NCI-H345 treated with DMSO at 0.1 percent for 48 hours (cell line): ENCODE measurements at regions not wholly inside any gene's neighbourhood (a gene's known extent, or its start where the extent isn't known, plus 50 kb on each side); places are given as distances from the start of the nearest gene placed in this dataset.

Source experiments
- DNase-seq: peaks from one replicate; lab custom pipeline; 2025; ENCODE audit not compliant: unreplicated experiment; lab: John Stamatoyannopoulos, UW

GRCh38 chr10:113319479-113319878 is 233.4 kb upstream of the HABP2 start:
- no peak for DNase-seq

- no peak for DNase-seq
Measured at GRCh38 chr10:113320211-113320610, 232.6 kb upstream of the HABP2 start.

GRCh38 chr10:113320987-113321386 is 231.9 kb upstream of the HABP2 start:
- no peak for DNase-seq

GRCh38 chr10:113322843-113323242 is 230.0 kb upstream of the HABP2 start:
- DNase-seq, result no peak

- no peak for DNase-seq
Measured at GRCh38 chr10:113323985-113324384, 228.9 kb upstream of the HABP2 start.

GRCh38 chr10:113326160-113327111 is 226.4 kb upstream of the HABP2 start:
- no peak for DNase-seq

- DNase-seq, result no peak
Measured at GRCh38 chr10:113329121-113329596, 223.7 kb upstream of the HABP2 start.

GRCh38 chr10:113331961-113332360 is 220.9 kb upstream of the HABP2 start:
- DNase-seq, result no peak

GRCh38 chr10:113333313-113333712 is 219.5 kb upstream of the HABP2 start:
- no peak for DNase-seq

GRCh38 chr10:113335592-113335991 is 217.3 kb upstream of the HABP2 start:
- no peak for DNase-seq

GRCh38 chr10:113336549-113337130 is 216.2 kb upstream of the HABP2 start:
- DNase-seq, result no peak

GRCh38 chr10:113337142-113337541 is 215.7 kb upstream of the HABP2 start:
- no peak for DNase-seq

- DNase-seq, result no peak
Measured at GRCh38 chr10:113339121-113339520, 213.7 kb upstream of the HABP2 start.

- no peak for DNase-seq
Measured at GRCh38 chr10:113340282-113340681, 212.6 kb upstream of the HABP2 start.

GRCh38 chr10:113341138-113341537 is 211.7 kb upstream of the HABP2 start:
- DNase-seq, result no peak

GRCh38 chr10:113345826-113346624 is 206.8 kb upstream of the HABP2 start:
- DNase-seq, result no peak

GRCh38 chr10:113347508-113347907 is 205.3 kb upstream of the HABP2 start:
- no peak for DNase-seq

GRCh38 chr10:113348694-113349093 is 204.2 kb upstream of the HABP2 start:
- no peak for DNase-seq

- no peak for DNase-seq
Measured at GRCh38 chr10:113350311-113351040, 202.4 kb upstream of the HABP2 start.

- DNase-seq, result no peak
Measured at GRCh38 chr10:113354711-113355110, 198.1 kb upstream of the HABP2 start.
